ENCODE measurements at regions not wholly inside any gene's neighbourhood (a gene's known extent, or its start where the extent isn't known, plus 50 kb on each side); places are given as distances from the start of the nearest gene placed in this dataset.

DNA sequence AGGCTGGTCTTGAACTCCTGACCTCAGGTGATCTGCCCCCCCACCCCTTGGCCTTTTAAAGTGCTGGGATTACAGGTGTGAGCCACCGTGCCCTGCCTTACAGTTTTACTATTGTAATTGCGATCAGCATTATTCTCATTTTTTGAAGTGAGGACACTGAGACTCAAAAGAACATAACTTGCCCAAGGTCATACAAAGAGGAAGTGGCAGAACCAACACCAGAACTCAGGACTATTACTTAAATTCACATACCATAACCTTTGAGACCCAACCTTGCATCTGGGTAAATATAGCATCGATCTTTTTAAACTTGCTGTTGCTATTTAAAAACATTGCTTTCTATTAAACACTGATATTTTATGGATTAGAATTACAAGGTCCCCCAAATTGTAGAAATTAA, 54.2 kb downstream of the FOXI1 start:
- no peak for DNase-seq (ENCODE audit: low read depth)

DNA sequence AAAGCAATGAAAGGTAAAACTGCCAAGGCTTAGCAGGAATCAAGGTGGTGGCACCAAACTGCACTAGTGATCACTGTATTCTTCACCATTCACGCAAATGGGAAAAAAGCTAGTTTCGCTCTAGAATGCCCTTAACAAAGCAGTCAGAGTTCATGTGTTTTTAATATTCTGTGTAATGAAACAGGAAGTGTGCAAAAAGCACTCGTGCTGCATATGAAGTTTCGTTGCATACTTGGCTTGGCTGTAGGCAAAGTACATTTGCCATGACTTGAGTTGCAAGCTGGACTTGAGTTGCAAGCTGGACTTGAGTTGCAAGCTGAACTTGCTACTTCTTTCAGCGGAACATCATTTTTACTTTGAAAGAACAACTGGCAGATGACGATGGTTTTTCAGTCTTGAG, 55.4 kb downstream of the FOXI1 start:
- DNase-seq (ENCODE audit: low read depth): no peak

DNA sequence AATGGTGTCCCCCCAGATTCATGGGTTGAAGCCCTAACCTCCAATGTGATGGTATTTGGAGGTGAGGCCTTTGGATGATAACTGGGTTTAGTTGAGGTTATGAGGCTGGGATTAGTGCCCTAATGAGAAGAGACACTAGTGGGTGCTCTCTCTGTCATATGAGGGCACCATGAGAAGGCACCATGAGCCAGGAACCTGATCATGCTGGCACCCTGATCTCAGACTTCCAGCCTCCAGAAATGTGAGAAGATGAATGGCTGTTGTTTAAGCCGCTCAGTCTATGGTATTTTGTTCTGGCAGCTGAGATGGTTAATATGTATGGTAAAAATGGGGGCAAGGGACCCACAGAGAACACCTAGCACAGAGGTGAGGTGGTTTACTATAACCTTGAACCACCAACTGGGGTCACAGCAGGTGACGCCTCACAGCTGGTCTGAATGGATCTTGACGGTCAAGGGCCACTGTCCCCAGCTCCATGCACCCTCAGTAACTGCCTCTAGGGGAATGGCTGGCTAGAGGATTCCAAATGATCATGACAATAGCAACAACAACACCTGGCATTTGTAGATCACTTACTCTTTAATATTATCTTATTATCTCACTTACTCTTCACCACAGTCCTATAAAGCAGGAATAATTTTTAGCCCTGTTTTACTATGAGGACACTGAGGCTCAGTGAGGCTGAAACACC, 57.1 kb downstream of the FOXI1 start:
- DNase-seq (ENCODE audit: low read depth): no peak

DNA sequence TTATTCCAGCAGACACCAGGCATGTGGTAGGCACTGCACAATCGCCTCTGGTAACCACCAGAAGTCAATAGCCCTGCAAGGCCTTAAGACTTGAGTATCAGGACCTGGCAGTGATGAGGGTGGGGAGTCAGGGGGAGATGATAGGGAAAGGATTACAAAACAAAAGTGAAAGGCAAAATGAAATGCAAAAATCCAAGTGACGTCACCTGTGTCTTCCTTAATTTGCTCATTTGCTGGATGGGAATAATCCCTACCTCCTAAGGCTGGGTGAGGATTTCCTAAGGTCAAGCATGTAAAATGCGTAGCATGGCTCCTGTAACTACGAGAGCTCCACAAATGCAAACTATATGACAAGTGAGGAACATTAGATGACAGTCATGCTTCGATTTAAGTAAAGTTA, 58.4 kb downstream of the FOXI1 start:
- no peak for DNase-seq (ENCODE audit: low read depth)

DNA sequence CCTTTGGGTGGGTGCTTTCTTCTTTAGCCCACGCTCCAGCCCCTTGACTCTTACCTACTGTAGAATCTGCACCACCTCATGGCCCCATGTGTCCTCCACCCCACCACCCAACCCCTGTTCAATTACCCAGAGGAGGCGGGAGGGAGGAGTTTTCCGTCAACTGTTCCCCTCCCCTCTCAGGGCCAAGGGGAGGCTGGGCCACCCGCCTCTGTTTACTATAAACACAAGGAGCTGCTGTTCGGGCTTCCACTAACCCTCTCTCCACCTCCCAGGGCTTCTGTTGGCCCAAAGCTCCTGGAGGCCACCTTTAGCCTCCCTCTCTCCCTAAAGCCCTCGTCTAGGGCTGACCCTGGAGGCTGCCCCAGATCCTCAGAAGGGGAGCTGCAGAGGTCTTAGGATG, 59.2 kb downstream of the FOXI1 start:
- DNase-seq (ENCODE audit: low read depth): no peak

DNA sequence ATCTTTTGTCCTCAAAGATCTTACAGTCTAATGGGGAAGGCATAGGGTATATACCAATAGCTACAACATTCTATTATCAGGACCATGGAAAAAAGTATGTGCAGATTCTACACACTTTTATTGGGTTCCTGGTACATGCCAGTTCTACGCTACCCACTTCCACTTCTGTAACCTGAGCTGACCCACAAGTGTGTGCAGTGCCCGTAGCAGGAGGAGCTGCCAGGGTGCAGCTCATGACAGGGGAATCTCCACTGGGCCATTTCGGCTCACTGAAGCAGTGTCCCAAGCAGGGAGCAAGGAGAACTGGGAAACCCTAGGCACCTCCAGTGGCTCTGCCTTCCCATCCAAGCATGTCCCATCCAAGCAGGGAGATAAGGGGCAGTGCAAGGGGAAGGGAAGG, 60.4 kb downstream of the FOXI1 start:
- DNase-seq (ENCODE audit: low read depth): no peak

DNA sequence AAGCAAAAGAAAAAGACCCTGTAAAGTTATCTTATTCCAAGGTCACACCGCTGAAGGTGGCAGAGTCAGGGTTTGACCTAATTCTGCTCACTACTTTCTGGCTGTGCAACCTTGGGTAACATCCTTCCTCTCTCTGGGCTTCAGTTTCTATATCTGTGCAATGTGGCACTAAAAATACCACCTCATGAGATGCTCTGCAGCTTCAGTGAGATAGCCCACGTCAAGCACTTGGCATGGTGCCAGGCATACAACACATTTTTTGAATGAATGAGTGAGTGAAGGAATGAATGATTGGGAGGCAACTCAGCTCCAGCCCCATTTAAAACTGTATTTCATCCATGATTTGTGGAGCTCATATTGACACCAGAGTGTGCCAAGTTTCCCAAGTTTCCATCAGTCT, 62.3 kb downstream of the FOXI1 start:
- DNase-seq (ENCODE audit: low read depth): no peak

DNA sequence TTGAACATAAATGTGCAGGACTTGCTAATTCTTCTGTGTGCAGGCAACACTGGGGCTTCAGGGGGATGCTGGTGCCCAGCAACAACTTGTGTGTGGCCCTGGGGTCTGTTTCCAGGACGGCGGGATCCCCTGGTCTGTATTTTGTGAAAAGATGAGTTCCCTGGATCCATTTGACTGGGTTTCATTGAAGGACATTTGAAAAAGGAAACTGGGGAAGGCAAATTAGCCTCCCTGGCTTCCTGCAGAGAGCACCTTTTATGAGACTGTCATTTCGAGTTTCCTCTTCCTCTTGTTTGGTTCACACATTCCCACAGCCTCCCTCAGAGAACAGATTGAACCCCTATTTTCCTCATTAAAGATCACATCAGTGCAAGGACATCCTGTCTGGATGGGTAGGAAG, 63.1 kb downstream of the FOXI1 start:
- DNase-seq (ENCODE audit: low read depth): no peak

DNA sequence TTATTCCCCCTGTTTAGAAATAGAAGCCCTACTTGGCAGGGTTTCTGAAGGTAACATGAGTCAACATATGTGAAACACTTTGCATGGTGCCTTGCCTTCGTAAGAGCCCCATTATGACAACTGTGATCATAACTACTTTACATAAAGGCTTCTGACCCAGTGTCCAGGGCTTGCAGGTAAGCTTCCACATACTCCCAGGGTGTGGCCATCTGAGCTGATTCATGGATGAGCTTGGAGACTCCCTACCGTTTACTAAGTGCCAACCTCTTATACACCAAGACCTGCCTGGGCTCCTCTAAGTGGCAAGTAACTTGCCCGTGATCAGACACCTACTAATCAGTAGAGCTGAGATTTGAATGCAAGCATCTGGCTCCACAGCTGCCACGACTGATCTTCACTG, 62.8 kb upstream of the C5orf58 start:
- no peak for DNase-seq (ENCODE audit: low read depth)

DNA sequence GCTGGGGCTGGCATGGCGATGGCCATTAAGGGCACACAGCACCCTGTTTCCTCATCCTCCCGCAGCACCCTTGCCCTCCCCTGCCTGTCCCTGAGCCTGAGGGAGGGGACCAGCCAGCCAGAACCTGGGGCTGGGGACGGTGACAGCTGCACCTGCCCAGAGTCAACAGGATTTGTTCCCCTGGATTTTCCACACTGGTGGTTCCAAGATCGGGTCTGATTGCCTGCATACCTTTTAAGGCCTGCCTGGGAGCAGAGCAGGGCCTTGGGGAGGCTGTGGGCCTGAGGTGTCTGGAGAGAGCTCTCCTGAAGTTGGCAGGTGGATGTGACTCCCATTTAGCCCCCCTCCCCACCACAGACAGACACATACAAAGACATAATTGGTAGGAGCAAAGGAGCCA, 61.0 kb upstream of the C5orf58 start:
- DNase-seq (ENCODE audit: low read depth): no peak

DNA sequence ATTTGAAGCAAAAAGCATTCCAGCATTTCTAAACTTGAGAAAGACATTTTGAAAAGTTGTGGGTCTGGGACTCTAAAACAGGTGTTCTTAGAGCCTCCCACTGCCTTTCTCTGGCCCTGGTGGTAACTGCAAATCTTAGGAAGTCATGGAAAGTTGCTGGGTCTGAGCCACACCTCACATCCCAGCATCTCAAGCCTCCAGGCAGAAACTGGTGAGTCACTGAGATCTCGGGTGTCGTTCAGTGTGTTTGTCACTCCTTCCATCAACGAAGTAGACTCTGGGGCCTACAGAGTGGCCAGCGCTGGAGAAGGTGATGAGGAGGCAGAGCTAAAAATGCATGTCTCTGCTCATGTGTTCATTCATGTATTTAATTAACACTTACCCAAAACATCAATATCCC, 59.6 kb upstream of the C5orf58 start:
- peak; percentile 71 for DNase-seq (ENCODE audit: low read depth)

DNA sequence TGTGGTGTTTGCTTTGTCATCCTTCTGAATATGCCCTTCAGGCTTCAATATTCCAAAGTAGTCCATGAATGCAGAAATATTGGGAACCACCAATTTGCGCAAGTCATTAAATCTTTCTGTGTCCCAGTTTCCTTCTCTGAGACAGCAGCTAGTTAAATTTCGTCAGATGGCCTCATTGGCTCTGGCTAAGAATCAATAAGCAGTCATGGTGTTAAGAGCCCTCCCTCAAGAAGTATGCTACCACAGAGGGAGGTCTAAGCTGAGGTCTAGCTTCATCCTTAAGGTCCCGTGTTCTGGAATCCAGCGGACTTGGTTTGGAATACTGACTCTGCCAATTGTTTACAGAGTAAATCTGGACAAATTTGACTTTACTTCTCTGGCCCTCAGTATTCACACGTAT, 59.1 kb upstream of the C5orf58 start:
- DNase-seq (ENCODE audit: low read depth): no peak

DNA sequence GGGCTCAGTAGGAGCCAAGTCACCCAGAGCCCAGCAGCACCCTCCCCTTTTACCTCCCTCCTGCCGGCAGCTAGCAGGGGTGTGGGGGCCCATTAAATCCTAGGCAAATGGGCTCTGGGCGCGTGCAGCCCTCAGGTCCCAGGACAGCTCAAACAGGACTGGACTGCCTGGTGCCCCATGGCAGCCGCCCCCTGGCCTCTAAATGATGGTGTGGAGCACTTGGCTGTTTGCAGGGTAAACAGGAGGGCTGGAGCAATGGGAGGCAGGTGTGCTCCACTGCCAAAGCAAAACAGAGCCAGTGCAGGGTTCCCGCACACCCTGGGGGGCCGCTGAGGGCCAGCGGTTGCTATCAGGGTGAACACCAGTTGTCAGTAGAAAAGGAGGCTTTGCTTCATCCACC, 55.9 kb upstream of the C5orf58 start:
- DNase-seq (ENCODE audit: low read depth): no peak

DNA sequence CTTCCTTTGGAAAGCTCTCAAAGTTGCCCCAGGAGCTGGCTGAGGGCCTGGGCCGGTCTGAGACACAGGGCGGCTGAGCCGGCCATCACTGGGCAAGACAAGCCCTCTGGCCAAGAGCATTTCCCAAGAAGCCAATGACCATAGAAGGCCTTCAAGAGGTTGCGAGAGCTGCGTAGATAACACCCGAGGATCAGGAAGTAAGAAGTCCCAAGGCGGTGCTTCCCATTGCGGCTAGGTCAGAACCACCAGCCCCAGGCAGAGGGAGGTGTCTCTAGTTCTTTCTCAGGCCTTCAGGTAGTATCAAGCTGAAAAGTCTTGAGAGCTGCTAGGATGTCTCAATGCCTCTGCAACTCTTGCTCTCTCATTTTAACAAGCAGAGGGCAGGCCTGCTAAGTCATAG, 54.0 kb upstream of the C5orf58 start:
- DNase-seq (ENCODE audit: low read depth): no peak

DNA sequence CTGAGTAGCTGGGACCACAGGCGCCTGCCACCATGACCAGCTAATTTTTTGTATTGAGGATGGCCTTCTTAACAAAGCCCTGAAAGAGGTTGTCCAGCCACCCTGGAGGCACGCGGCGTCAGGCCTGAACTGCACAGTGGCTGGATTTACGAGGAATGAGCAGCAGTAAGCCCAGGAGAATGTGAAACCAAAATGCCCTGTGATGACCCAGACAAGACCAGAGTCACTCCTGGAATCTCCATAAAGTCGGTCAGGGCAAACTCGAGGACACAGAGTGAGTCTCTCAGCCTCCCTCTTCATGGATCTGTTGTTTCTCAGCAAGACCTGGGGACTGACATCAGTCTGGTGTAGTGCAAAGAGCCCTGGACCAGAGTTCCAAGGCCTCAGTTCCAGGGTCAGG, 53.2 kb upstream of the C5orf58 start:
- DNase-seq (ENCODE audit: low read depth): no peak

DNA sequence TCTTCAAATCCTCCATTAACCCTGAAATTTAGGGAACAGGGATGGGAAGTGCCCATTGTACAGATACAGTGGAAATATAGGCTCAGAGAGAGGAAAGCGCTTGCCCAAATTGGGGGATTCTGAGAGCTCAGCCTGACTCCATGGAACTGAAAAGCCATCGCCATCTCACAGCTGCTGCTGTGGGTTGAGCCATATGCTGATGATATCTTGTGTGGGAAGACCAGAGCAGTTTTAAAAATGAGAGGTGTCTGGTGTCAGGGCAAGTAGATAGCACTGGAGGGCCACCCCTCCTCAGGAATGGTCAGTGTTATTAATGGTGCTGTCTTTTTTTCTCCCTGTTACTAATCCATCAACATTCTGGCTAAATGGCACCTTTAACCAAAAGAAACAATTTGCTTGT, 50.9 kb upstream of the C5orf58 start:
- DNase-seq (ENCODE audit: low read depth): no peak

DNA sequence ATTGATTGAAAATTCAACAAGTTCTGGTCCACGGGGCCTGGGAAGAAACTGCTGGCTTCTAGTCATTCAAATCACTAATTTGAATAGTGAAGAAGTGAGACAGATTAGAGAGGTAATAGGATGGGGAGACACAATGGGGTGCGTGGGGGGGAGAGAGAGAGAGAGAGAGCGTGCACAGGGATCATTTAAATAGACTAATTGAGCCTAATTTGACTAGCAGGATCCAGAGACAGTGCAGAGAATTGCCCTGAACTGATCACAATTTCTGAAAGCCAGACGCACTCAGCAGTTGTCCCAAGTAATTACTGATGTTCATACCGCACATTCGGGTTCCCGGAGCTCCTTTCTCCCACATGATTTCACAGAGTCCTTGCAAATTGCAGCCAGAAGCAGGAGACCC, 50.3 kb upstream of the C5orf58 start:
- DNase-seq (ENCODE audit: low read depth): no peak
